Hematopoietic multipotent progenitor cell treated with erythropoietin and hydrocortisone succinate and interleukin-3 and kit ligand, for 6 days (in vitro differentiated cells): ENCODE measurements at regions not wholly inside any gene's neighbourhood (a gene's known extent, or its start where the extent isn't known, plus 50 kb on each side); places are given as distances from the start of the nearest gene placed in this dataset.
"Not testable (repeated sequence)": the region's sequence is repeated elsewhere in the genome, so short reads cannot be mapped to it uniquely, and the experiment has no call there.

ENCODE experiments used
- DNase-seq: peaks from one replicate; pipeline ENCODE4 v3.0.0-alpha.2; 2015

- not testable (repeated sequence) for DNase-seq
These were observed 128.5 kb downstream of the ART5 start for GRCh38 chr11:3513311-3513710.

DNA sequence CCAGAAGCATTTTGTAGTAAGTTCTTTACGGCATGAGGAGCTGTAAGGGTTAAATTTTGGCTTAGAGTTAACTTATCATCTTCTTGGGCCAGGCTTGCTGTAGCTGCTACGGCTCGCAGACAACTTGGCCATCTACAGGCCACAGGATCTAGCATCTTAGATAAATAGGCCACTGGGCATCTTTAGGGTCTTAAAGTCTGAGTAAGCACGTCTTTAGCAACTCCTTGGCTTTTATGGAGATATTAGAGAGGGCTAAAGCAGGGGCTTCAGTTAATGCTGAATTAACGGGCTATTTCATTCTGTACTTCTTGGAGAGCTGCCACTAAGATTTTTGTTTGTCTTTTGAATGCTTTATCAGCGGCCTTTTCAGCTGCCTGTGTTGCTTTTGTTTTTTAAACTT, 129.0 kb downstream of the ART5 start:
- DNase-seq = peak; percentile 62

DNA sequence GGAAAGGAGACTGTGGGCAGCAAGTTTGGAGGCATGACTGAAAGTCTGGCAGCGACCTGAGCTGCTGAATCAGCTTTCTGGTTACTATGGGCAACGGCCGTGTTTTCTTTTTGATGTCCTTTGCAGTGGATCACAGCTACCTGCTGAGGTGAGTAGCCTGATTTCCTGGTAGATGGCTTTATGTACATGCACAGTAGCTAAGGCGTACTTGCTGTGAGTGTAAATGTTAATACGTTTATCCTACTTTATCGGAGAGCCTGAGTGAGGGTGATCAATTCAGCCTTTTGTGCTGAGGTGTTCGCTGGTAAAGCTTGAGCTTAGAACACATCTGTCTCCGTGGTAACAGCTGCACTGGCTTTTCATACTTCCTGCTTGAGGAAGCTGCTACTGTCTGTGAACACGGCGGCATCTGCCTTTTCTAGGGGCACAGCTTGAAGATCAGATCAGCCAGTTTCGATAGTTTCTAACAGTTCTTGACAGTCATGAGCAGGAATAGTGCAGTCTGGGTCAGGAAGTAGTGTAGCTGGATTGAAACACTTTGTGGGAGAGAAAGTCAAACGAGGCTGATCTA, 129.6 kb downstream of the ART5 start:
- peak; percentile 31 for DNase-seq

DNA sequence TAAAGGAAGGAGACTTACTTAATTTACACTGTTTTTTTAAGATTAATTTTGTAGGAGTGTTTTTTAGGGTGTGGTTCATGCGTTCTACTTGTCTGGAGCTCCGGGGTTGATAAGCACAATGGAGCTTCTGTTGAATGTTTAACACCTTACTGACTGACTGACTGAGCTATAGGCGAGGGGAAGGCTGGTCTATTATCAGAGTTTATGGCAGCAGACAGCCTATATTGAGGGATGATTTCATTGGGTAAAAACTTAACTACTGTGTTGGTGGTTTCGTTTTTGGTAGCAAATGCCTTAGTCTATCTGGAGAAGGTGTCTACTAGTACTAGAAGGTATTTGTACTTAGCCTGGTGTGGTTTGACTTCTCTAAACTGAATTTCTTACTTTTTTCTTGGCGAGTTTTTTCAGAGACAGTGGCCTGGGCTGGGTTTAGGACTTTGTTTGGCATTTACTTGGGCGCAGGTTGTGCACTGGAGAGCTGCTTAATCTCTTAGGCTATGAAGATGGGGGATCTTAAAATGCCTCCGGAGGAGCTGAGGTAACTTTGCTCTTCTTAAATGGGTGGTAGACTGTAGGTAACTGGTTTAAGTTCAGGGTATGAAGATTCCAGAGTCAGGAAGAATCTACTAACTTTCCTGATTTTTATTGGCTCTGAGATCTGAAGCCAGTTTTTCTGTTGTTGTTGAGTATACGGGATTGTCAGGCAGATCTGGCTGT, 130.2 kb downstream of the ART5 start:
- DNase-seq = peak; percentile 93

GRCh38 chr11:3509563-3509962, 130.6 kb upstream of the ZNF195 start:
- DNase-seq = peak; percentile 30

DNA sequence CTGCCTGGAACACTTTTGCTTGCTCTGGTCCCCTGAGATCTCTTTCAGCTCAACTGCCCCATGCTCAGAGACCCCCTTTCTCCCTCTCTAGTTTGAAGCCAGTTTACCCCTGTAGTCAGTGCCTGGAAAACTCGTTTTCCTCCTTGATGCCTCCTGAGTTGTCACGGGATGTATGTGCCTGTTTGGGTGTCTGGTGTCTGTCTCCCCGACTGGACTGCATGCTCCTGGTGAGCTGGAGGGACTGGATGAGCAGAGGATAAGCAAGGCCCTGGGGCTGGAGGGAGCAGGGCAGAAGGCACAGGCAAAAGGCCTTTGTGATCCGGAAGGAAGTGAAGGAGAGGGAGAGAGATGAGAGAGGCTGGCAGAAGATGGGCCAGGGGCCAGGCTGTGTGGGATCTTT, 120.3 kb upstream of the ZNF195 start:
- DNase-seq = not testable (repeated sequence)

- peak; percentile 65 for DNase-seq
These were observed 119.4 kb upstream of the ZNF195 start for GRCh38 chr11:3498356-3498755.

DNA sequence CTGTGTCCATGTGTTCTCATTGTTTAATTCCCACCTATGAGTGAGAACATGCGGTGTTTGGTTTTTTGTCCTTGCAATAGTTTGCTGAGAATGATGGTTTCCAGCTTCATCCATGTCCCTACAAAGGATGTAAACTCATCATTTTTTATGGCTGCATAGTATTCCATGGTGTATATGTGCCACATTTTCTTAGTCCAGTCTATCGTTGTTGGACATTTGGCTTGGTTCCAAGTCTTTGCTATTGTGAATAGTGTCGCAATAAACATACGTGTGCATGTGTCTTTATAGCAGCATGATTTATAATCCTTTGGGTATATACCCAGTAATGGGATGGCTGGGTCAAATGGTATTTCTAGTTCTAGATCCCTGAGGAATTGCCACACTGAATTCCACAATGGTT, 114.2 kb upstream of the ZNF195 start:
- not testable (repeated sequence) for DNase-seq

GRCh38 chr11:3488003-3488402, 109.1 kb upstream of the ZNF195 start:
- DNase-seq = not testable (repeated sequence)

- DNase-seq = not testable (repeated sequence)
These were observed 106.8 kb upstream of the ZNF195 start for GRCh38 chr11:3485737-3486136.

DNA sequence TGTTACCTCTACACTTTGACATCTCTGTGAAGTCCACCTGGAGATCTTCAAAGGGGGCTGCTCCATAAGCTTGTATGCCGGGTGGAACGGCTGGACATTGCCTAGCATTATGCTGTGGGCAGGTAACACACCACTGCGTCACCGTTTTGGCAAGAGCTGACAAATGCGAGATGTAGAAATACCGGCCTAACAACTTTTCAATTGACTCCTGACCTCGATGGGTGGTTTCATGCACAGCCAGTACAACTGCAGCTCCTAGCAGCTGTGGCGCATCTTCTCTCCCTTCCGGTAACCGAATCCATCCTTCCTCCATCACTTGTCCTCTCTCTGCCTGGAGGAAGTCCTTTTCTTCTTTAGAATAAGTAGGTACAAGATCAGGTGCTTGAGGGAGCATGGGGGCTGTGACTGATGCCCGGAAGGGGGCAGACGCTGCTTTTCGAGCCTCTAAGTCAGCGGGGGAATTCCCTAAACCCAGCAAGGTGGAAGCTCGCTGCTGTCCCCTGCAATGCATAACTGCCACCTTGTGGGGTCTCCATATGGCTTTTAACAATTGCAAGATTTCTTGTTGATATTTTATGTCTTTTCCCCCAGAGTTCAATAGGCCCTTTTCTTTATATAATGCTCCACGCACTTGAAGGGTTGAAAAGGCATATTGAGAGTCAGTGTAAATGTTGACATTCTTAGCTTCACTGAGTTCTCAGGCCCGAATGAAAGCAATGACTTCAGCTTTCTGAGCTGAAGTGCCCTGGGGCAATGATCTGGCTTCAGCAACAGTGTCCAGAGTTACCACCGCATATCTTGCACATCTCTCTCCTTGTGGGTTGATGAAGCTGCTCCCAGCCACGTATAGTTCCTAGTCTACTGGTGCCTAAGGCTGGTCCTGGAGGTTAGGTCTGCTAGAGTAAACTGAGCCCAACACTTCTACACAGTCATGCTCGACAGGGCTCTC, 98.3 kb upstream of the ZNF195 start:
- not testable (repeated sequence) for DNase-seq

- DNase-seq = peak; percentile 14
These were observed 97.4 kb upstream of the ZNF195 start for GRCh38 chr11:3476084-3476936.

DNA sequence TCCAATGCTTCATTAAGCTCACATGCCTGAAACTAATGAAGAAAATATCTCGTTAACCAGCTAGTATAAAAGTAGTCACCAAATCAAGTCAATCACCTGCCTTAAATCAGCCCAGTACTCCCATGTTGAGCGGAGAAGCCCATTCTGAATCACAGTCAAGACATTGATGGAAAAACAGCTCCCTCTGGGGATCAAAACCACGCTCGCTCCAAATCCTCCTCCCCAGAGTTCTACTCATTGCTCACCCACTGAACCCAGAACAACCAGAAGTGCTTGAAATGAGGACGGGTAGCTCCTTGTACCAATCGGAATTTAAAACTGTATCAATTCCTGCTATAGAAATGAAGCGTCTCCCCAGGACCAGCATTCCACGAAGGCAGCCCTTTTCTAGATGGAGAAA, 90.0 kb upstream of the ZNF195 start:
- DNase-seq = not testable (repeated sequence)

- not testable (repeated sequence) for DNase-seq
These were observed 88.7 kb upstream of the ZNF195 start for GRCh38 chr11:3467599-3467998.

GRCh38 chr11:3455666-3456065, 76.7 kb upstream of the ZNF195 start:
- peak; percentile 26 for DNase-seq

DNA sequence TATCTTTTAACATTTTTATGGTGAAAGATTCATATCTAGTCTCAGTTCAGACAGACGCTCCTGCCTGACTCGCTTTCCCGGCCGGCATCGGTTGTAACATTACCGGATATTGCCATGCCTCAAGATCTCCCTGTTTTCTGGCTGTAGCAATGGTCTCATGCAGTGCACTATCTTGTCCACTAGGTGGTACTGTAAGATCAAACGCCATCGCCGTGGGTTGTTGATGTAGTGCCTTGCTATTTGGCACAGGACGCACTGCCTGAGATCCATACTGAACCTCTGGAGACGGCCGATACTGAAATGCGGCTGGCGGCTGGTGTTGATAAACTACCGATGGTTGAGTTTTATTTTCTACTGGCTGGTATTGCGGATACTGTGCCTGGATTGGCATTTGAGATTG, 75.9 kb upstream of the ZNF195 start:
- DNase-seq = peak; percentile 91

DNA sequence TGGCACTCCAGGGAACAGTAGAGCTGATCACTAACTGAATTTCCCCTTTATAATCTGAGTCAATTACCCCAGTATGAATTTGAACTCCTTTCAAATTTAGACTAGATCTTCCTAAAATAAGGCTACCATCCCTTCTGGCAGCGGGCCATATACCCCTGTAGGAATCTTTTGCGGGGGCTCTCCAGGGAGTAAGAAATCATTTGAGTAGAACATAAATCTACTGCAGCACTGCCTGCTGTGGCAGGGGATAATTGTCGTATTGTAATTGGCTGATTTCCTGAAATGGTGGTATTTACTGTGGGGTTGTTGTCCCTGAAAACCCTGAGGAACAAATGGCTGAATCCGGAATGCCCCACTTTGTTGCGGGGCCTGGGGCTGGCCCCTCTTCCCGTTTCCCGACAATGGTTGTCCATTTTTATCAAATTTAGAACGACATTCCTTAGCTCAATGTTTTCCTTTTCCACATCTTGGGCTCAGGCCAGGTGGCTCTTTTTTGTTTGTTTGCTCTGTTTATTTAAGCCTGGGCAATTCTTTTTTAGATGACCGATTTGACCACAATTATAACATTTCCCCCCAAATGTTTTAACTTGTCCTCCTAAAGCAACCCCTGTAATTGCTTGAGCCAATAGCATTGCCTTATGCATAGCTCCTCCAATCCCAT, 74.8 kb upstream of the ZNF195 start:
- DNase-seq = not testable (repeated sequence)

DNA sequence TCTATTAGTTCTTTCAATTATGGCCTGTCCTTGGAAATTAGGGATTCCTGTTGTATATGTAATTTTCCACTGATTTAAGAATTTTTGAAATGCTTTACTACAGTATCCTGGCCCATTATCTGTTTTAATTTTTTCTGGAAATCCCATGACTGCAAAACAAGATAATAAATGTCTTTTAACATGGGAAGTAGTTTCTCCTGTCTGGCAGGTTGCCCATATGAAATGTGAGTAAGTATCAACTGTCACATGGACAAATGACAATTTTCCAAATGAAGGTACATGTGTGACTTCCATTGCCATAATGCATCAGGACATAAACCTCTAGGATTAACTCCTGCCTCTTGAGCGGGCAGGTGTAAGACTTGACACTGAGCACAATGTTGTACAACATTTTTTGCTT, 71.9 kb upstream of the ZNF195 start:
- DNase-seq = not testable (repeated sequence)

DNA sequence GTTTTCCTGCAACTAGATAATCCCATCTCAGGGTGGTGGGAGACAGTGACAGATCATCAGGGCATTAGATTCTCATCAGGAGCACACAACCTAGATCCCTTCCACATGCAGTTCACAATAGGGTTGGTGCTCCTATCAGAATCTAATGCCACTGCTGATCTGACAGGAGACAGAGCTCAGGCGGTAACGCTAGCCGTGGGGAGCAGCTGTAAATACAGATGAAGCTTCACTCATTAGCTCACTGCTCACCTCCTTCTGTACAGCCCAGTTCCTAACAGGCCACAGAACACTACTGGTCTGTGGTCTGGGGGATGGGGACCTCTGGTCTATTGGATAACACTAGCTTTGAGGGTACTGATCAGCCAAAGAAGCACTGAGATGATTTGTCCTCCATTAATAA, 66.6 kb upstream of the ZNF195 start:
- DNase-seq = not testable (repeated sequence)

- DNase-seq = not testable (repeated sequence)
These were observed 65.4 kb upstream of the ZNF195 start for GRCh38 chr11:3444420-3444744.

GRCh38 chr11:3443700-3444419, 64.9 kb upstream of the ZNF195 start:
- DNase-seq = peak; percentile 70
